ENCODE measurements at regions not wholly inside any gene's neighbourhood (a gene's known extent, or its start where the extent isn't known, plus 50 kb on each side); places are given as distances from the start of the nearest gene placed in this dataset.

DNA sequence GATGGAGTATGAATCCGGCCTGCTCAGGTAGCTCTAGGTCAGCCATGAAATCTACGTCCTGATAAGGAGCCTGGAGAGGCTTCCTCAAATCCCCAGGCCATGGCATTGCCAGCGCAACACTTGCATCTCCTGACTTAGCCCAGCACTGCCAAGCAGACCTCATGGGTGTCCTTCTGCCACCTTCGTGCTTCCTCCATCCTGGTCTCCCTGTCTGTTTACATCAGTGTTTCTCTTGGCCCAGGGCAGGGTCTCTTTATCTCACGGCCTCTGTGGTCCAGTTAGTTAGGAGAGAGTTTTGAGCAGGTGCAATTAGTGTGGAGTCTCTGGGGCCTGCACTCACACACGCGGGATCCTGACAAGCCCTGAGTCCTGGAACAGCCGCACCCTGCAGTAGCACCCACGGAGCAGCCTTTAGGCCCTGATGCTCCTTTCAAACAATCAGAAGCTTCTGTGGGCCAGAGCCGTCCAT, 193.1 kb upstream of the ARL4C start:
- Mint-ChIP-seq H3K27me3 (ENCODE audit: low read depth) (no peaks in the 10 kb centered on the region; the same call in 1 of the 2 replicates), H3K36me3 (peaks cover 16% of the 10 kb centered on the region), H3K9me3 (peaks cover 17% of the 10 kb centered on the region), H3K4me3 (no peak overlapping the region), H3K27ac (no peak overlapping the region), H3K4me1 (peaks cover 55% of the 10 kb centered on the region)
- ATAC-seq: no peak
- POLR2A ChIA-PET: no interaction called here
- CTCF ChIA-PET: interaction anchor here (1.2 kb wide), 1 partner anchor 108 kb away, joined by 4 read pairs; no protein-coding TSS in a partner anchor
- TF ChIP-seq PREB (CRISPR knock-in tag; IDR thresholded peaks at IDR 0.05; ENCODE audit: borderline replicate concordance) (no peak), MXD4 (CRISPR knock-in tag; IDR thresholded peaks at IDR 0.05; ENCODE audit: borderline replicate concordance) (no peak), NFE2L1 (CRISPR knock-in tag; IDR thresholded peaks at IDR 0.05) (no peak), CREB1 (CRISPR knock-in tag; IDR thresholded peaks at IDR 0.05) (no peak), JUN (CRISPR knock-in tag; IDR thresholded peaks at IDR 0.05) (no peak), NR1H2 (CRISPR knock-in tag; IDR thresholded peaks at IDR 0.05) (no peak), FOXJ3 (CRISPR knock-in tag; IDR thresholded peaks at IDR 0.05; ENCODE audit: borderline replicate concordance) (no peak), CBFB (CRISPR knock-in tag; IDR thresholded peaks at IDR 0.05; ENCODE audit: low read depth) (no peak), RORB (CRISPR knock-in tag; IDR thresholded peaks at IDR 0.05) (no peak), GTF2I (CRISPR knock-in tag; conservative IDR thresholded peaks at IDR 0.05) (no peak), CREM (CRISPR knock-in tag; IDR thresholded peaks at IDR 0.05) (no peak)
- TF ChIP-seq, protein P1, sequence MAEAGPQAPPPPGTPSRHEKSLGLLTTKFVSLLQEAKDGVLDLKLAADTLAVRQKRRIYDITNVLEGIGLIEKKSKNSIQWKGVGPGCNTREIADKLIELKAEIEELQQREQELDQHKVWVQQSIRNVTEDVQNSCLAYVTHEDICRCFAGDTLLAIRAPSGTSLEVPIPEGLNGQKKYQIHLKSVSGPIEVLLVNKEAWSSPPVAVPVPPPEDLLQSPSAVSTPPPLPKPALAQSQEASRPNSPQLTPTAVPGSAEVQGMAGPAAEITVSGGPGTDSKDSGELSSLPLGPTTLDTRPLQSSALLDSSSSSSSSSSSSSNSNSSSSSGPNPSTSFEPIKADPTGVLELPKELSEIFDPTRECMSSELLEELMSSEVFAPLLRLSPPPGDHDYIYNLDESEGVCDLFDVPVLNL (CRISPR knock-in tag; IDR thresholded peaks at IDR 0.05; ENCODE audit: borderline replicate concordance, low read depth): no peak
- TF ChIP-seq, protein P2, sequence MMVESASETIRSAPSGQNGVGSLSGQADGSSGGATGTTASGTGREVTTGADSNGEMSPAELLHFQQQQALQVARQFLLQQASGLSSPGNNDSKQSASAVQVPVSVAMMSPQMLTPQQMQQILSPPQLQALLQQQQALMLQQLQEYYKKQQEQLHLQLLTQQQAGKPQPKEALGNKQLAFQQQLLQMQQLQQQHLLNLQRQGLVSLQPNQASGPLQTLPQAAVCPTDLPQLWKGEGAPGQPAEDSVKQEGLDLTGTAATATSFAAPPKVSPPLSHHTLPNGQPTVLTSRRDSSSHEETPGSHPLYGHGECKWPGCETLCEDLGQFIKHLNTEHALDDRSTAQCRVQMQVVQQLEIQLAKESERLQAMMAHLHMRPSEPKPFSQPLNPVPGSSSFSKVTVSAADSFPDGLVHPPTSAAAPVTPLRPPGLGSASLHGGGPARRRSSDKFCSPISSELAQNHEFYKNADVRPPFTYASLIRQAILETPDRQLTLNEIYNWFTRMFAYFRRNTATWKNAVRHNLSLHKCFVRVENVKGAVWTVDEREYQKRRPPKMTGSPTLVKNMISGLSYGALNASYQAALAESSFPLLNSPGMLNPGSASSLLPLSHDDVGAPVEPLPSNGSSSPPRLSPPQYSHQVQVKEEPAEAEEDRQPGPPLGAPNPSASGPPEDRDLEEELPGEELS (CRISPR knock-in tag; IDR thresholded peaks at IDR 0.05): no peak
- no peak for DNase-seq (ENCODE audit: low spot score)

DNA sequence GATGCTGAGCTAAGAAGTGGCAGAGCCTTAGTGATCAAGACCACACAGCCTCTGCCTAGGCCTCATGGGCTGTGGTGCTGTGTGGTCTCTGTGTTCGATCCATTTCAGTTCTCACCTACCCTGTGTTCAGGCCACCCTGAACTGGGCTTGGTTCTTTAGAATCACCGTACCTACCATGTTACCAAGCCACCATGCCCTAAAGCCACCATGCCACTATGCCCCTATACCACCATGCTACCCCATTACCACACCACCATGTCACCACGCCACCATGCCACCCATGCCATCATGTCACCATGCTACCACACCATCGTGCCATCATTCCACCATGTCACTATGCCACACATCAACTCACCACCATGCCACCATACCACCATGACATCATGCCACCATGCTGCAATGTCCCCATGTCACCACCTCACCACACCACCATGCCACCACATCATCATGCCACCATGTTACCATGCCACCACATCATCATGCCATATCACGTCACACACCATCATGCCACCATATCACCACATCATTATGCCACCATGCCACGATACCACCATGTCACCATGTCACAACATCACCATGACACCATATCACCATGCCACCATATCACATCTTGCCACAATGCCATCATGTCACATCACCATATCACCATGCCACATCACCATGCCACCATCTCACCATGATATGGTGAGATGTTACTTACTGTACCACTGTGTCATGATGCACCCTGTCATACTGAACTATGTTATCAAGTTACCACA, 191.0 kb upstream of the ARL4C start:
- ATAC-seq (no peak), DNase-seq (ENCODE audit: low spot score) (no peak)
- 0 out of 2 replicates have a peak, but pooled peaks cover 3% of the 10 kb centered on the region for H3K36me3 Mint-ChIP-seq
- peaks cover 65% of the 10 kb centered on the region for H3K4me1 Mint-ChIP-seq
- CTCF ChIA-PET: no interaction called here
- H3K9me3 Mint-ChIP-seq: peaks cover 3% of the 10 kb centered on the region
- H3K27ac Mint-ChIP-seq: no peak overlapping the region
- TF ChIP-seq E2F1 (CRISPR knock-in tag; IDR thresholded peaks at IDR 0.05): no peak
- TF ChIP-seq ZBTB21 (CRISPR knock-in tag; IDR thresholded peaks at IDR 0.05; ENCODE audit: borderline replicate concordance): peak; percentile 68; the same call in 1 of the 2 replicates
- no peaks in the 10 kb centered on the region for H3K27me3 Mint-ChIP-seq (ENCODE audit: low read depth)
- H3K4me3 Mint-ChIP-seq: no peak overlapping the region
- POLR2A ChIA-PET: no interaction called here

Data from WTC11 (cell line).